ENCODE measurements at regions not wholly inside any gene's neighbourhood (a gene's known extent, or its start where the extent isn't known, plus 50 kb on each side); places are given as distances from the start of the nearest gene placed in this dataset.

GRCh38 chr9:99362321-99362720 lies 140.2 kb downstream of the SEC61B start:
- TF ChIP-seq GATA3 (IDR thresholded peaks at IDR 0.05; ENCODE audit: low read depth, low read length) (no peak), GATA2 (IDR thresholded peaks at IDR 0.05; ENCODE audit: low read depth, low read length) (no peak)

- TF ChIP-seq GATA3 (IDR thresholded peaks at IDR 0.05; ENCODE audit: low read depth, low read length): no peak
- TF ChIP-seq GATA2 (IDR thresholded peaks at IDR 0.05; ENCODE audit: low read depth, low read length): no peak
Measured at GRCh38 chr9:99363509-99363908, 141.4 kb downstream of the SEC61B start.

GRCh38 chr9:99365233-99365980 lies 143.3 kb downstream of the SEC61B start:
- no peak for TF ChIP-seq GATA2 (IDR thresholded peaks at IDR 0.05; ENCODE audit: low read depth, low read length)

DNA sequence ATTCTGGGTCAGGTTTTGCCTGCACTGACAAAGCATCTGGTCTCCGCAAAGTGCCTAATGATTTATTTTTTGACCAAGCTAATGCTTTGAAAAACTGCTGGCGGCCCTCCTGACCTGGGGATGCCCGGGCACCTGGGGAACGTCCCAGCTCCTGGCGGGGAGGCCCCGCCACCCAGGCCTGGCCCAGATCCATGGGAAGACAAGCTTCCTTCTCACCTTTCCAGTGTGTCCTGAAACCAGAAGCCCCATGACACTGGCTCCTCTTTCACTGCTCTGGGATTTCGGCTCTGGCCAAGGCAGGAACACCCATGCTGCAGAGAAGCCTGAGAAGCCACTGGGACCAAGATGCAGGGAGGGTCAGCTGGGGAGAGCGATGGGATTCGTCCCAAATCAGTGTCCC lies 144.1 kb downstream of the SEC61B start:
- no peak for TF ChIP-seq GATA3 (IDR thresholded peaks at IDR 0.05; ENCODE audit: low read depth, low read length)
- no peak for TF ChIP-seq GATA2 (IDR thresholded peaks at IDR 0.05; ENCODE audit: low read depth, low read length)

- no peak for TF ChIP-seq GATA2 (IDR thresholded peaks at IDR 0.05; ENCODE audit: low read depth, low read length)
- TF ChIP-seq GATA3 (IDR thresholded peaks at IDR 0.05; ENCODE audit: low read depth, low read length): no peak
Measured at GRCh38 chr9:99366621-99367020, 144.5 kb downstream of the SEC61B start.

GRCh38 chr9:99368341-99369326 lies 146.6 kb downstream of the SEC61B start:
- TF ChIP-seq GATA3 (IDR thresholded peaks at IDR 0.05; ENCODE audit: low read depth, low read length) (no peak), GATA2 (IDR thresholded peaks at IDR 0.05; ENCODE audit: low read depth, low read length) (no peak)

DNA sequence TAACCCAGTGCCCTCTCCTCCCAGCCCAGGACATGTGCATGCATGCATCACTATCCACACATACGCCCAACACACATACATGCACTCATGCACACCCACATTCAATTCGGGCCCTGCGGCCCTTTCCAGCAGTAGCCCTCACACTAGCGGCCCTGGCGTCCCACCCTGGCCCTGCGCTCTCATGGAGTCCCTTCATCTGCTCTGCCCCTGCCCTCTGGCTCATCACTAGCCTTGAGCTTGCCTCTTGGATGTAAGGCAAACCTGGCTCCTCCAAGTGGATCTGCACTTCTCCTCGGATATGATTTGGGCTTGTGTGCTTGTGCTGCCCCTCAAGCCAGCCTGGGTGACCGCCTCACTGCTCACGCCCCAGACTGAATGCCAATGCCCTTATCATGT lies 147.2 kb downstream of the SEC61B start:
- TF ChIP-seq GATA2 (IDR thresholded peaks at IDR 0.05; ENCODE audit: low read depth, low read length): no peak
- TF ChIP-seq GATA3 (IDR thresholded peaks at IDR 0.05; ENCODE audit: low read depth, low read length): no peak

DNA sequence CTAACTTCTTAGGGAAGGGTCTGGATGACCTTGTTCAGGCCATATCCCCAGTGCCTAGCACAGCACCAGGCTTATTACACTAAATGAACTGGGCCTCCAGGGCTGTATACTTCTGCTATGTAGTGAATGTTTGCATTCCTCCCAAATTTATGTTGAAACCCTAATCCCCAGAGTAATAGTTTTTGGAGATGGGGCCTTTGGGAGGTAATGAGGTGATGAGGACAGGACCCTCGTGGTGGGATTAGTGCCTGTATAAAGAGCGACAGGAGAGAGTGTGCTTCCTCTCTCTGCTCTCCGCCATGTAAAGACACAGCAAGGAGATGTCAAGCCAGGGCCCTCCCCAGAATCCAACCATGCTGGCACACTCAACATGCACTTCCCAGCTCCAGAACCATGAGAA lies 148.3 kb downstream of the SEC61B start:
- TF ChIP-seq GATA3 (IDR thresholded peaks at IDR 0.05; ENCODE audit: low read depth, low read length) (no peak), GATA2 (IDR thresholded peaks at IDR 0.05; ENCODE audit: low read depth, low read length) (no peak)

DNA sequence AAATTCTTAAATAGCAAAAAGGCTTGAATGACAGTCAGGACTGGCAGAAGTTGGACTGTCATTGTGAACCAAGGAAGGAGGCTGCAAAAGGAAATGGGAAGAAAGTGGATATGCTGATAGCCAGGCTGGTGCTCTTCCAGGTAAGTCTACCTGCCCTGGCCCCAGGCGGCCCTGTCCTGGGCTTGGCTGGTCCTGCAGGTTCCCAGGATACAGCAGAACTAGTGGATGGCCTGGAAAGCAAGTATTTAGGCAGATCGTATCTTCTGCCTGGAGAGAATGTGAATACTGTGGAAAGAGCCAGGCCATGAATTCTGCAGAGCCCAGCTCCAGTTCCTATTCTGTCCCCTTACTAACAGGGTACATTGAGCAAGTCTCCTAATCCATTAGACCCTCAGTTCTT lies 149.3 kb downstream of the SEC61B start:
- no peak for TF ChIP-seq GATA2 (IDR thresholded peaks at IDR 0.05; ENCODE audit: low read depth, low read length)
- no peak for TF ChIP-seq GATA3 (IDR thresholded peaks at IDR 0.05; ENCODE audit: low read depth, low read length)

- TF ChIP-seq GATA3 (IDR thresholded peaks at IDR 0.05; ENCODE audit: low read depth, low read length) (no peak), GATA2 (IDR thresholded peaks at IDR 0.05; ENCODE audit: low read depth, low read length) (no peak)
Measured at GRCh38 chr9:99373912-99374311, 151.8 kb downstream of the SEC61B start.

DNA sequence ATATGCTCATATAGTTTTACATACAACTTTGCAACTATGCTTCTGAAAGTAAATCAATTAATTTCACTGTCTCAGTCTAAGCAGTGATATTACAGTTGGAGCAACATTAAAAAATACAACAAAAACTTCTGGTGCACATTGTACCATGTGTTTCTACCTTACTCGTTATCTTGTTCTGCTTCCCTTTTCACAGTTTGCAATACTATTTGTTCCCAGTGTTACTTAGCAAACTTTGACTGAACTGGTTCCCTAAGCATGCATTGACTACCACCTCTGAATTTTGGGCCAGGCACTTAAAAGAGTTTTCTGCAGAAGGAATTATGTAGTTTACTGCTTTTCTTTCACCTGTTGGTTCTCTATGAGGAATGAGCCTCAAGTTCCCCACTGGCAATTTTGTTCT lies 152.7 kb downstream of the SEC61B start:
- TF ChIP-seq GATA2 (IDR thresholded peaks at IDR 0.05; ENCODE audit: low read depth, low read length) (no peak), GATA3 (IDR thresholded peaks at IDR 0.05; ENCODE audit: low read depth, low read length) (no peak)

- TF ChIP-seq GATA3 (IDR thresholded peaks at IDR 0.05; ENCODE audit: low read depth, low read length) (no peak), GATA2 (IDR thresholded peaks at IDR 0.05; ENCODE audit: low read depth, low read length) (no peak)
Measured at GRCh38 chr9:99375481-99375880, 153.4 kb downstream of the SEC61B start.

DNA sequence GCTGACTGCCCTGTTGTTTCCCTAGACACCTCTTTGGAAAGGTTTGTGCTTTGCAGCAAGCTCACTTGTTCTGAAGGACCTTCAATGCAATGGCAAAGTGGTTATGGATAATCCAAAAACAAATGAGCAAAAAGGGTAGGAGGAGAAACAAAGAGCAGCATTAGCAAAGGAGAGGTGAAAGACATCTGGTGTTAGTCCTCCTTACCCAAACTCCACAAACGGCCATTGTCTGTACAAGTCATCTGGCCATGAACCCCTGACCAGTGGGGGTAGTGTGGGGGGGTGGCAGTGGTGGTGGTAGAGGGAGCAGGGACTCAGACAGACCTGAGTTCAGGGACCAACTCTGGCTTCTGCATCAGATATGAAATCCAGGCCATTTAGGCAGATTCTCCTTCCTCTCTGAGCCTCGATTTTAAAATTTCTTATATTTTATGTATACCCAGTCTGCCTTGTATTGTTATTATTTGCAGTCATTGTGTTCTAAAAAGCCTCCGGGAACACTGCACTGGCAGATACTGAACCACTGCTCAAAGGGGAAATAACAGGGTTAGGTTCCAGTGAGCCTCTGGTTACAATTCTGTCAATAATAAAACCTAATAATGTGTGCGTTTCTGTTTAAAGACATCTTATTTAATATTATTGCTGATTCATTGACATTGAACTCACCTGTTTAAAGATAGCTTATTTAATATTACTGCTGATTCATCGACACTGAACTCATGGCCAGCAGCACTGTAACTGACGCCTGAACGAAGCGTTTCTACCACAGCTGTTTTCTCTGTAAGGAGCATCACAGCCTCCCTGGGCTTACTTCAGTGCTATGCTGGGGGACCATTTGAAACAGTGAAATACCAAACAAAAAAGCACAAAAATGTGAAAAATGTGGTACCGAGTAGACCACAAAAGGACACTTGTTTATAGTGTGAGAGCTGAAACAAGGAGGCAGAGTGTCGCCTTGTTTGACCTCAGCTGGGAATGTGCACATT lies 156.0 kb downstream of the SEC61B start:
- TF ChIP-seq GATA2 (IDR thresholded peaks at IDR 0.05; ENCODE audit: low read depth, low read length) (no peak), GATA3 (IDR thresholded peaks at IDR 0.05; ENCODE audit: low read depth, low read length) (no peak)

DNA sequence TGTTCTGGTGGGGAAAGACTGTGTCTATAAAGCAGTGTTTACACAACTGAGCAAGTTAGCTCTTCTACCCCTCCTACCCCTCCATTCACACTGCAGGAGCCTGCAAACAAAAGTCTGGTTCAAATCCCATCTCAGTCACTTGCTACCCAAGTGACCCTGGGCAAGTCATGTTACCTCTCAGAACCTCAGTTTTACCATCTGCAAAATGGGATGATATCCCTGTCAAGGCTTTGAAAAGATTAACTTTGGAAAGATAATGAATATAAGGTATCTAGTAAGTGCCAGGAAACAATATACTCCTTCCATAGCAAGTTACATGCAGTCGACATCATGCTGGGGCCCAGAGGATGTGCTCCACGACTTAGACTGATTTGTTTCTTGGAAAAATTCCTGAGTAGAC lies 161.5 kb downstream of the SEC61B start:
- TF ChIP-seq GATA3 (IDR thresholded peaks at IDR 0.05; ENCODE audit: low read depth, low read length) (no peak), GATA2 (IDR thresholded peaks at IDR 0.05; ENCODE audit: low read depth, low read length) (no peak)
